GM12873 (cell line): ENCODE measurements at regions not wholly inside any gene's neighbourhood (a gene's known extent, or its start where the extent isn't known, plus 50 kb on each side); places are given as distances from the start of the nearest gene placed in this dataset.

Experiments used
- TF ChIP-seq, protein P1 (sequence below): IDR thresholded peaks from 2 replicates; pipeline ENCODE4 v1.5.1; 2012; ENCODE audit warnings: low read depth, mild to moderate bottlenecking, moderate library complexity, low read length, control low read depth; ENCODE audit not compliant: insufficient read depth; ENCODE audit errors: missing control alignments

DNA sequence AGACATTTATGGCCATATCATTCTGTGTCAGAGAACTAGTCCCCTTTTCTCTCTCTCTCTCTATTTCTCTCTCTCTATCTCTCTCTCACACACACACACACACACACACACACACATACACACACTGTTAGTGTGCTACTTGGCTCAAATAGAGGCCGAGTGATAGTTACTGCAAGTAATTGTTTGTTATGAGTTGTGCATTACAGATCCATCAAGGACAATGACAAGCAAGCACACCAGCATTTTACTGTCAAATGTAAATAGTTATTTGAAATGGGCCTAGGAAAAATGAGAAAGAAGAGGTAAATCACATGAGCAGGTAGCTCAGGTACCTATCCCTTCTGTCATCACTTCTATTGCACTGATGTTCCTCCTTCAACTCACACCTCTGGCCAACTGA, 122.4 kb upstream of the CDH7 start:
- TF ChIP-seq, protein P1, sequence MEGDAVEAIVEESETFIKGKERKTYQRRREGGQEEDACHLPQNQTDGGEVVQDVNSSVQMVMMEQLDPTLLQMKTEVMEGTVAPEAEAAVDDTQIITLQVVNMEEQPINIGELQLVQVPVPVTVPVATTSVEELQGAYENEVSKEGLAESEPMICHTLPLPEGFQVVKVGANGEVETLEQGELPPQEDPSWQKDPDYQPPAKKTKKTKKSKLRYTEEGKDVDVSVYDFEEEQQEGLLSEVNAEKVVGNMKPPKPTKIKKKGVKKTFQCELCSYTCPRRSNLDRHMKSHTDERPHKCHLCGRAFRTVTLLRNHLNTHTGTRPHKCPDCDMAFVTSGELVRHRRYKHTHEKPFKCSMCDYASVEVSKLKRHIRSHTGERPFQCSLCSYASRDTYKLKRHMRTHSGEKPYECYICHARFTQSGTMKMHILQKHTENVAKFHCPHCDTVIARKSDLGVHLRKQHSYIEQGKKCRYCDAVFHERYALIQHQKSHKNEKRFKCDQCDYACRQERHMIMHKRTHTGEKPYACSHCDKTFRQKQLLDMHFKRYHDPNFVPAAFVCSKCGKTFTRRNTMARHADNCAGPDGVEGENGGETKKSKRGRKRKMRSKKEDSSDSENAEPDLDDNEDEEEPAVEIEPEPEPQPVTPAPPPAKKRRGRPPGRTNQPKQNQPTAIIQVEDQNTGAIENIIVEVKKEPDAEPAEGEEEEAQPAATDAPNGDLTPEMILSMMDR: no peak

DNA sequence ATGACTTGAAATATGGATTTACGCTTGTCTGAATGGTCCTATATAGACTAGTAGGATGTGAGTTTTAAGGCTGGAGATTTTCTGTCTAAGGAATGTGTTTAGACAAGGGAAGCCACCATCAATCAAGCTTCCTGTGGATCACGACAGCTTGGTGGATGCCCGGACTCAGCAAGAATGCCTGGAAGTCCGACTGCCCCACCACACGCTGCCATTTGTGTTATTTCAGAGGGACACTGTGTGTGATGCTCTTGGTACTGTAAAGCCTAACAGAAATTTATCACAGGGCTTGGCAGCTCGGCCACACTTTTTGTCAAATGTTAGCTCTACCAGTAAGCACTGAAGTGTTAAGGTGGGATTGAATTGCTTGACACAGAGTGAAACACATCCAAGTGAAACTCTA, 127.1 kb upstream of the CDH7 start:
- TF ChIP-seq, protein P1: no peak

DNA sequence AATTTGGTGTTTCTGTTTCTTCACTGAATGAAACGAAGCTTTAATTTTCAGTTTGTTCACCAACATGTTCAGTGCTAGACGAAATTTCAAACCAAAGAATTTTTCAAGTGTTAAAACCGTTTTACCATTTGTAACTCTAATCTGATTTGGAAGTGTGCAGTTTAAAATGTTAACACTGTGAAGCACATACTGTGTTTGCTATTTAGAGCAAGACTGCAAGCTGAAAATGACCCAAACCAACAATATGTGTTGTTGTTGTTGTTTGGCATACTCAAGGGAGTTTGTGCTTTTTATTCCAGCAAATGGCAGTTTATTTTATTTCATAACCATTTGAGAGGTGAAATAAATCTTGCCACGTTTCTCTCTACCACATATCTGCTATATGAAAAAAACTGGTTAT, 128.4 kb upstream of the CDH7 start:
- TF ChIP-seq, protein P1: no peak

DNA sequence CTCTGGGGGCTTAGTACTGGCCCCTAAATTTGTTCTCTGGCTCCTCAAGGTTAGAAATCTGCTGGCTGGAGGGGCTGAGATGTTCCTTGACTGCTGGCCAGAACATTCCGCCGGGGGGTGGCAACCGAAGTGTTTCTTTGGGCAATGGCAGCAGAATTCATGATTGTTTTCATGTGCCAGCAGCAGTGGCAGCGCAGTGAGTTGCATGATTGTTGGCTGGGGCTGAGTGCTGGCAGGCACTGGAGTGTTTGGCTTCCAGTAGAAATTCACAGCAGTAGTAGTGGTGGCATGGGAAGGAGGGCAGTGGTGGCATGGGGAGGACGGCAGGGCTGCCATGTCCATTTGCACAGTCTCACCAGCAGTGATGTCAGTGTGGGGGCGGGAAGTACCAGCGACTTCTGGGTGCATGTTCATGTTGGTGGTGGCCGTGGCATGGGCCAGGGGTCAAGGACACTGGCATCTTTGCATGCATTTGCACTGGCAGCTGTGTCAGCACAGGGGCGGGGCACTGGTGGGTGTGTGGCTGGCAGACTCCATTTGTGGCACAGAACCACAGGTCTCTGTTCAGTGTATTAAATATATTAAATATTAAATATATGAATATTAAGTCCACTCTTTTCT, 130.6 kb upstream of the CDH7 start:
- TF ChIP-seq, protein P1: no peak

DNA sequence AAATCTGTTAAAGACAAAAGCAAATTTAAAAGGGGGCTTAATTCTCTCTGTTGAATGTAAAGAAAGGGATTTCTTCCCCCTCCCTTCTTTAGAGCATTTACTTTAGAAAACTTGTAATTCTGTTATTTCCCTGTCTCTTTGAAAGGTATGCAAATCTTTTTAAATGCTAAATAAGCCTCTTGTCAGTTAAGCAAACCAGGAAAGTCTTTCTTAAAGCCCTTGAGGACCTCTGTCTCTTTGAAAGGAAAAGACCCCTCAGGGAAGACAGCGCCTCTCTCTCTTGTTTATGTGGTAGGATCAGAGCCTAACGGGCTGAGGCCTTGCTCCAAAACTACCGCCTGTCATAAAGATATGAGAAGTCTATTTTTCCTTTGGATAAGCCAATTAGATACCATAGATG, 139.9 kb upstream of the CDH7 start:
- TF ChIP-seq, protein P1: no peak

DNA sequence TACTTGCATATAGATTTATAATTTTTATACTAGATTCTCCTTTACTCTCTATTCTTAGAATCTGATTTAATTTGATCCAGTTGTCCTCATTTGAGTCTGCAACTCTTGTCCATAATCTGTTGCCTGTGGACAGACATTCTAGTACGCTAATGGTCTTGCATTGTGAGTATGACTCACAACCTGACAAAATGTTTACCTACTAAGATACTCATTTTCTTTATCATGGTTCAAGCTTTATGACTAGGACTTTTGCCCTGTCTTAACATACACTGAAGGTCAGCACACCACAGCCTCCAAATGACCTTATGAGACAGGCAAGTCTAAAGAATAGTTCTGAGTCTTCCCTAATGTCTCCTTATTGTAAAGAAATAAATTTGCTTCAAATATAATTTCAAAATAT, 142.3 kb upstream of the CDH7 start:
- TF ChIP-seq, protein P1: no peak

DNA sequence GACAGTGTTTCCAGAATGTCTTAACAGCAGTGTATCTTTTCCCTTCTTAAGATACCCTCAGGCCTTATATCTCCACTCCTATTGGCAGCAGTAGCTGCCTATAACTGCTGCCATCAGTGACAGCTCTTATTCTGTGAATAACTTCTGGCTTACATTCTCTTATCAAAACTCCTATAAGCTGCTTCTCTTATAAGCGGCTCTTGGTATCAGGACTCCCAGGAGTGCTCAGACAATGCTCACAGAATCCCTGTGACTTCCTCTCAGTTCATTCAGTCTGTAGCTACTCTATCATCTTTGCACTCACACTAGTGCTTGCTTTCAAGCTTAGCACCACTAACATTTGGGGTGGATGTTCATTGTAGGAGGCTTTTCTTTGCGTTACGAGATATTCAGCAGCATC, 143.7 kb upstream of the CDH7 start:
- TF ChIP-seq, protein P1: no peak

DNA sequence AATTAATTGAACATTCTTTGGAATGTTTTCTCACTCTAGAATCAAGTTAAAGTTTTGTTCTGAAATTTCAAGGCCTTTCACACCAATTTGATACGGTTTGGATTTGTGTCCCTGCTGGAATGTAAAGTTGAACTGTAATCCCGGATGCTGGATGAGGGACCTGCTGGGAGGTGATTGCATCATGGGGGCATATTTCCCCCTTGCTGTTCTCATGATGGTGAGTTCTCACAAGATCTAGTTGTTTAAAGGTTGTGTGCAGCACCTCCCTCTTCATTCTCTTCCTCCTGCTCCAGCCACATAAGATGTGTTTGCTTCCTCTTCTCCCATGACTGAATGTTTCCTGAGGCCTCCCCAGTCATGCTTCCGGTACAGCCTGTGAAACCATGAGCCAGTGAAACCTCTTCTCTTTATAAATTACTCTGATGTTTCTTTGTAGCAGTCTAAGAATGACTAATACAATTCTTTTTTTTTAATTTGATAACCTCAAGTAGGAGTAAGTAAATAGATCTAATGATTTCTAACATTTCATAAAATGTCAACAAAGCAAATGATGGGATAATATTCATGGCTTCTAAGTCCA, 144.2 kb upstream of the CDH7 start:
- TF ChIP-seq, protein P1: no peak
